ENCODE measurements at regions not wholly inside any gene's neighbourhood (a gene's known extent, or its start where the extent isn't known, plus 50 kb on each side); places are given as distances from the start of the nearest gene placed in this dataset.

GRCh38 chr9:17846948-17847655, 268.2 kb downstream of the SH3GL2 start:
- H3K27ac ChIP-seq: no peak overlapping the region
- TF ChIP-seq ZFX (IDR thresholded peaks at IDR 0.05): no peak
- no peak for TF ChIP-seq CTCF (conservative IDR thresholded peaks at IDR 0.05)

- TF ChIP-seq ZFX (IDR thresholded peaks at IDR 0.05) (no peak), CTCF (conservative IDR thresholded peaks at IDR 0.05) (no peak)
These were observed 269.0 kb downstream of the SH3GL2 start for GRCh38 chr9:17847908-17848307.

GRCh38 chr9:17852108-17852507, 273.2 kb downstream of the SH3GL2 start:
- no peak overlapping the region for H3K27ac ChIP-seq
- TF ChIP-seq CTCF (conservative IDR thresholded peaks at IDR 0.05) (no peak), ZFX (IDR thresholded peaks at IDR 0.05) (no peak)

More at GRCh38 chr9:17847908-17848307, 269.0 kb downstream of the SH3GL2 start:
- H3K27ac ChIP-seq: no peak overlapping the region

- no peak for TF ChIP-seq ZFX (IDR thresholded peaks at IDR 0.05)
- TF ChIP-seq CTCF (conservative IDR thresholded peaks at IDR 0.05): no peak
- no peak overlapping the region for H3K27ac ChIP-seq
These were observed 275.6 kb downstream of the SH3GL2 start for GRCh38 chr9:17854487-17854886.

GRCh38 chr9:17856995-17857394, 278.1 kb downstream of the SH3GL2 start:
- TF ChIP-seq CTCF (conservative IDR thresholded peaks at IDR 0.05): no peak
- no peak overlapping the region for H3K27ac ChIP-seq

GRCh38 chr9:17859228-17859627, 280.4 kb downstream of the SH3GL2 start:
- TF ChIP-seq ZFX (IDR thresholded peaks at IDR 0.05): no peak
- TF ChIP-seq CTCF (conservative IDR thresholded peaks at IDR 0.05): no peak
- H3K27ac ChIP-seq: no peak overlapping the region

GRCh38 chr9:17859987-17860386, 281.1 kb downstream of the SH3GL2 start:
- no peak overlapping the region for H3K27ac ChIP-seq
- TF ChIP-seq CTCF (conservative IDR thresholded peaks at IDR 0.05) (no peak), ZFX (IDR thresholded peaks at IDR 0.05) (no peak)

All from C4-2B (cell line).